H9 (cell line): ENCODE measurements at regions not wholly inside any gene's neighbourhood (a gene's known extent, or its start where the extent isn't known, plus 50 kb on each side); places are given as distances from the start of the nearest gene placed in this dataset.

Experiments
- DNase-seq: peaks from one replicate; pipeline ENCODE4 v3.0.0-alpha.2; 2017
- H2AFZ ChIP-seq: one replicate; pipeline ENCODE4 v1.6.1; 2013; ENCODE audit warnings: mild to moderate bottlenecking, low read length, control low read depth, moderate library complexity
- H2AK5ac ChIP-seq: 2 replicates; pipeline ENCODE4 v1.6.1; 2013; ENCODE audit warnings: low read length, control low read depth, mixed read lengths; ENCODE audit not compliant: insufficient read length
- H2BK120ac ChIP-seq: one replicate; pipeline ENCODE4 v1.6.1; 2013; ENCODE audit warnings: low read depth, mild to moderate bottlenecking, low read length, control low read depth, inconsistent platforms; ENCODE audit not compliant: poor library complexity, severe bottlenecking
- H2BK12ac ChIP-seq: 2 replicates; pipeline ENCODE4 v1.6.1; 2013; ENCODE audit warnings: low read length, control low read depth, mixed read lengths, low read depth; ENCODE audit not compliant: insufficient read length
- H2BK15ac ChIP-seq: 2 replicates; pipeline ENCODE4 v1.6.1; 2013; ENCODE audit warnings: low read depth, low read length, control low read depth
- H2BK20ac ChIP-seq: one replicate; pipeline ENCODE4 v1.6.1; 2013; ENCODE audit warnings: low read depth, mild to moderate bottlenecking, low read length, control low read depth, inconsistent platforms; ENCODE audit not compliant: poor library complexity, severe bottlenecking
- H2BK5ac ChIP-seq: 2 replicates; pipeline ENCODE4 v1.6.1; 2013; ENCODE audit warnings: low read length, control low read depth, mixed read lengths; ENCODE audit not compliant: insufficient read length
- H3K14ac ChIP-seq: 2 replicates; pipeline ENCODE4 v1.6.1; 2013; ENCODE audit warnings: low read length, control low read depth; ENCODE audit not compliant: insufficient read depth
- H3K18ac ChIP-seq: 2 replicates; pipeline ENCODE4 v1.6.1; 2013; ENCODE audit warnings: low read depth, mild to moderate bottlenecking, mixed read lengths, low read length, control low read depth; ENCODE audit not compliant: insufficient read length
- H3K23ac ChIP-seq: 2 replicates; pipeline ENCODE4 v1.6.1; 2013; ENCODE audit warnings: low read length, control low read depth, mixed read lengths, low read depth; ENCODE audit not compliant: insufficient read length
- H3K23me2 ChIP-seq: 2 replicates; pipeline ENCODE4 v1.6.1; 2013; ENCODE audit warnings: low read depth, mild to moderate bottlenecking, mixed read lengths, low read length, control low read depth; ENCODE audit not compliant: insufficient read length, poor library complexity, severe bottlenecking
- H3K27ac ChIP-seq: 2 replicates; pipeline ENCODE4 v1.5.1; 2013; ENCODE audit warnings: low read length, control low read depth, mixed read lengths, low read depth; ENCODE audit not compliant: insufficient read length
- H3K27me3 ChIP-seq: 2 replicates; pipeline ENCODE4 v1.6.1; 2013; ENCODE audit warnings: low read length, control low read depth, inconsistent platforms; ENCODE audit not compliant: insufficient read depth
- H3K4ac ChIP-seq: 2 replicates; pipeline ENCODE4 v1.6.1; 2013; ENCODE audit warnings: low read depth, mild to moderate bottlenecking, control low read depth, inconsistent platforms, low read length, moderate library complexity
- H3K4me1 ChIP-seq: 2 replicates; pipeline ENCODE4 v1.6.1; 2013; ENCODE audit warnings: low read length, control low read depth, inconsistent platforms; ENCODE audit not compliant: insufficient read depth
- H3K4me2 ChIP-seq: 2 replicates; pipeline ENCODE4 v1.6.1; 2013; ENCODE audit warnings: low read length, control low read depth, mixed read lengths; ENCODE audit not compliant: insufficient read length, insufficient read depth
- H3K56ac ChIP-seq: 2 replicates; pipeline ENCODE4 v1.6.1; 2013; ENCODE audit warnings: low read depth, mild to moderate bottlenecking, mixed read lengths, low read length, control low read depth; ENCODE audit not compliant: insufficient read length
- H3K79me1 ChIP-seq: 2 replicates; pipeline ENCODE4 v1.6.1; 2013; ENCODE audit warnings: low read depth, mild to moderate bottlenecking, moderate library complexity, low read length, control low read depth, inconsistent platforms; ENCODE audit not compliant: insufficient read depth, poor library complexity, severe bottlenecking
- H3K79me2 ChIP-seq: 2 replicates; pipeline ENCODE4 v1.6.1; 2013; ENCODE audit warnings: low read length, control low read depth, inconsistent platforms; ENCODE audit not compliant: insufficient read depth
- H3K9ac ChIP-seq: 2 replicates; pipeline ENCODE4 v1.6.1; 2013; ENCODE audit warnings: low read length, control low read depth, mixed read lengths; ENCODE audit not compliant: insufficient read length; ENCODE audit errors: extremely low read depth
- H3K9me3 ChIP-seq: one replicate; pipeline ENCODE4 v1.6.1; 2013; ENCODE audit warnings: low read depth, low read length, inconsistent platforms; ENCODE audit not compliant: control insufficient read depth
- H3T11ph ChIP-seq: one replicate; pipeline ENCODE4 v1.6.1; 2013; ENCODE audit warnings: mild to moderate bottlenecking, low read length, control low read depth, inconsistent platforms
- H4K20me1 ChIP-seq: one replicate; pipeline ENCODE4 v1.6.1; 2013; ENCODE audit not compliant: control insufficient read depth, insufficient read length, insufficient read depth
- H4K5ac ChIP-seq: 2 replicates; pipeline ENCODE4 v1.6.1; 2013; ENCODE audit warnings: low read depth, mild to moderate bottlenecking, mixed read lengths, low read length, control low read depth; ENCODE audit not compliant: insufficient read length
- H4K8ac ChIP-seq: replicated peaks from 2 replicates; pipeline ENCODE4 v1.6.1; 2013; ENCODE audit warnings: low read length, control low read depth, mixed read lengths, low read depth; ENCODE audit not compliant: insufficient read length
- H4K91ac ChIP-seq: 2 replicates; pipeline ENCODE4 v1.6.1; 2013; ENCODE audit warnings: low read depth, mild to moderate bottlenecking, moderate library complexity, mixed read lengths, low read length, control low read depth; ENCODE audit not compliant: insufficient read length
- H3K27ac Mint-ChIP-seq, 3 experiments: 2 replicates in 2 of 3; 3 replicates in 1 of 3; pipeline ENCODE4 v1.8.0; 2020 to 2021; ENCODE audit warnings: mixed read lengths in 3 of 3, mild to moderate bottlenecking in 1 of 3, moderate library complexity in 1 of 3
- H3K27me3 Mint-ChIP-seq: 2 replicates; pipeline ENCODE4 v1.8.0; 2021; ENCODE audit warnings: low read depth, mild to moderate bottlenecking, moderate library complexity, mixed read lengths
- H3K36me3 Mint-ChIP-seq, 3 experiments: 2 replicates in 2 of 3; 3 replicates in 1 of 3; pipeline ENCODE4 v1.8.0; 2020 to 2021; ENCODE audit warnings: low read depth in 3 of 3, mixed read lengths in 3 of 3; ENCODE audit not compliant: insufficient read depth in 1 of 3
- H3K4me1 Mint-ChIP-seq, 2 experiments: 2 replicates each; pipeline ENCODE4 v1.8.0; 2020; ENCODE audit warnings: mixed read lengths in 2 of 2
- H3K4me3 Mint-ChIP-seq, 2 experiments: 2 replicates in 1 of 2; 3 replicates in 1 of 2; pipeline ENCODE4 v1.8.0; 2020 to 2021; ENCODE audit warnings: mild to moderate bottlenecking in 2 of 2, mixed read lengths in 2 of 2, moderate library complexity in 1 of 2
- H3K9me3 Mint-ChIP-seq, 2 experiments: 2 replicates in 1 of 2; 3 replicates in 1 of 2; pipeline ENCODE4 v1.8.0; 2020; ENCODE audit warnings: mild to moderate bottlenecking in 2 of 2, mixed read lengths in 2 of 2, moderate library complexity in 1 of 2
- CTCF ChIP-seq: fragments of 200-600 bp; sonication (generic); conservative IDR thresholded peaks from 3 replicates; pipeline ENCODE4 v1.8.0; 2021; ENCODE audit warnings: antibody characterized with exemption, mild to moderate bottlenecking

GRCh38 chr14:42565556-42565955 is 958.9 kb downstream of the LRFN5 start:
- Histone ChIP-seq H4K5ac (no peak overlapping the region), H3K56ac (no peak overlapping the region), H3K9me3 (no peaks in the 10 kb centered on the region), H3K27me3 (no peaks in the 10 kb centered on the region), H3K4me1 (no peaks in the 10 kb centered on the region), H2BK20ac (no peak overlapping the region), H2BK12ac (no peak overlapping the region), H2BK5ac (no peak overlapping the region), H3K79me1 (no peaks in the 10 kb centered on the region), H3K4me2 (no peak overlapping the region), H3K79me2 (no peaks in the 10 kb centered on the region), H2BK15ac (no peak overlapping the region), H3K18ac (no peak overlapping the region), H4K8ac (no peak overlapping the region), H3K27ac (no peak overlapping the region), H3T11ph (no peak overlapping the region), H2AFZ (no peak overlapping the region), H3K14ac (no peak overlapping the region), H2AK5ac (no peak overlapping the region), H4K91ac (no peak overlapping the region), H3K23me2 (no peaks in the 10 kb centered on the region), H3K9ac (no peak overlapping the region), H4K20me1 (no peaks in the 10 kb centered on the region), H2BK120ac (no peak overlapping the region), H3K23ac (no peak overlapping the region), H3K4ac (no peak overlapping the region)
- no peak for TF ChIP-seq CTCF
- DNase-seq = no peak
- Mint-ChIP-seq H3K27ac (no peak overlapping the region), H3K27me3 (no peaks in the 10 kb centered on the region), H3K9me3 (peaks cover 2 to 3% of the 10 kb centered on the region in 2 experiments; a peak in 4 of 5 replicates), H3K36me3 (peaks cover 0 to 4% (median 0%) of the 10 kb centered on the region in 3 experiments; a peak in 3 of 7 replicates), H3K4me1 (no peaks in the 10 kb centered on the region), H3K4me3 (no peak overlapping the region)
